HG03378 (cell line): ENCODE measurements at regions not wholly inside any gene's neighbourhood (a gene's known extent, or its start where the extent isn't known, plus 50 kb on each side); places are given as distances from the start of the nearest gene placed in this dataset.
"Not testable (repeated sequence)": the region's sequence is repeated elsewhere in the genome, so short reads cannot be mapped to it uniquely, and the experiment has no call there.

Experiments
- ATAC-seq: cut with Tn5 transposase; IDR thresholded peaks from one replicate; pipeline ENCODE4 v1.9.1; 2021; ENCODE audit warnings: mild to moderate bottlenecking, moderate library complexity; ENCODE audit not compliant: unreplicated experiment

- not testable (repeated sequence) for ATAC-seq
Observed at GRCh38 chr6:67920040-67920439, 715.0 kb upstream of the ADGRB3 start.

GRCh38 chr6:67916399-67916798 lies 718.7 kb upstream of the ADGRB3 start:
- ATAC-seq: no peak

GRCh38 chr6:67914419-67914818 lies 720.7 kb upstream of the ADGRB3 start:
- ATAC-seq: no peak

- no peak for ATAC-seq
Observed at GRCh38 chr6:67909354-67909753, 725.7 kb upstream of the ADGRB3 start.

DNA sequence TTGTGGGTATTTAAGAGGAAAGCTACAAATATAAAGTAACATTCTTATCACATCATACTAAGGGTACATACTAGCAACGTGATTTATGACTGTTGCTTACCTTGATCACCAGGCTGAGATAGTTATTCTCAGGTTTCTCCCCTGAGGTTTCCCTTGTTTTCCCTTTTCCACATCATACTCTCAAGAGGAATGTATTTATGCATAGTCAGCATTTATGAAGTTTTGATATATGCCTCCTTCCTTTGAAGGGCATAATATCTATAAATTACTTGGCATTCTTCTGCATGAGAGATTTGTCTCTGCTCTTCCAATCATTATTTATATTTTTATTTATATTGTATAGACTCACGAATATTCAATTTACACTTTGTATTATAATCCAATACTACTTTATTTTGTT lies 726.7 kb upstream of the ADGRB3 start:
- ATAC-seq: no peak

- not testable (repeated sequence) for ATAC-seq
Observed at GRCh38 chr6:67904735-67905134, 730.3 kb upstream of the ADGRB3 start.

GRCh38 chr6:67898875-67899274 lies 736.2 kb upstream of the ADGRB3 start:
- ATAC-seq: no peak

DNA sequence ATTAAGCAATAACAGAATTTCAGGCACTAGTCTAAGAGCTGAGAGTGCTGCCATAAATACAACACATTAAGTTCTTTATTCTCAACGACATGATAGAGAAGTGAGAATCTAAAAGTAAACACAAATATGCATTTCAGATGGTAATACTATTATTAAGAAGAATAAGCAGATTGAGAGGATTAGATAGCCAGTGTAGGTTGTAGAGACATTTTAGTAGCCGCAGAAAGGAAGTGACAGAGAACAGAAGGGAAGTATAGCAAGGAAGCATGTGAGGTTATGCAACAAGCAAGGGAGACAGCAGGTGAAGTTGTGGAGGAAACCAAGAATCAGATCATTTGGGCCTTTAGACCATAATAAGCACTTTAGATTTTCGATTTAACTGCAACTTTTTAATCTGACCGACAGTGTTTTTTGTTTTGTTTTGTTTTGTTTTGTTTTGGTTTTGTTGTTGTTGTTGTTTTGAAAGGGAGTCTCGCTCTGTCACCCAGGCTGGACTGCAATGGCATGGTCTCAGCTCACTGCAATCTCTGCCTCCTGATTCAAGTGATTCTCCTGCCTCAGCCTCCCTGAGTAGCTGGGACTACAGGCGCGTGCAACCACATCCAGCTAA lies 737.0 kb upstream of the ADGRB3 start:
- ATAC-seq: no peak

GRCh38 chr6:67896476-67896875 lies 738.6 kb upstream of the ADGRB3 start:
- ATAC-seq: no peak

DNA sequence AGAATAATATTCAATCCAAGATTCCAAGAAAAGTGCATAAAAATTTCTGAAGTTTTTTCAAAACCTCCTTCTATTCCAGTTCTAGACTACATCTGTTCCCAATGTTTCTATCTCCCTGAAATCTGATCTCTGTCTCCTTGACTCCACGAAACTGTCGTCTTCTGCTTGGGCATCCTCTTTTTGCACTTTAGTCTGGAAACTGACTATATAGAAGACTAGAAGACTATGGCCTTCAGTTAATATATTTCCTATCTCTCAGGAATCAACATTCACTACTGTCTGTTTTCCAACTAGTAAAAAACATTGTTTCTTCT lies 745.4 kb upstream of the ADGRB3 start:
- ATAC-seq: no peak

- no peak for ATAC-seq
Observed at GRCh38 chr6:67888886-67889681, 746.0 kb upstream of the ADGRB3 start.

DNA sequence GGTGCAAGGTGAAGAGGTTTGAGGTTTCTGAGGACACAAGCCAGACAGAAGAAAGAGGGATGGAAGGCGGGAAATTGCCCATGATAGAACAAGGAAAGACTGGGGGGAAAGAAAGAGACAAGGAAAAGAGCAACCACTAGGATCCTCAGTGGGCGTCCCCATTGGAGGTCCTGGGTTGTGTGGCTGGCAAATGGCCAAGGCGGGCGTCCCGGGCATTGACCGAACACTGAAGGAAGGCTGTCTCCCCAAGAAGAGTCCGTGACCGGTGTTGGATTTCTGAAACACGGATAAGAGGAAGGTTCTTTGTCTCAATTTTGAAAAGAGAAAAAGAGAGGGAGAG lies 746.6 kb upstream of the ADGRB3 start:
- no peak for ATAC-seq

DNA sequence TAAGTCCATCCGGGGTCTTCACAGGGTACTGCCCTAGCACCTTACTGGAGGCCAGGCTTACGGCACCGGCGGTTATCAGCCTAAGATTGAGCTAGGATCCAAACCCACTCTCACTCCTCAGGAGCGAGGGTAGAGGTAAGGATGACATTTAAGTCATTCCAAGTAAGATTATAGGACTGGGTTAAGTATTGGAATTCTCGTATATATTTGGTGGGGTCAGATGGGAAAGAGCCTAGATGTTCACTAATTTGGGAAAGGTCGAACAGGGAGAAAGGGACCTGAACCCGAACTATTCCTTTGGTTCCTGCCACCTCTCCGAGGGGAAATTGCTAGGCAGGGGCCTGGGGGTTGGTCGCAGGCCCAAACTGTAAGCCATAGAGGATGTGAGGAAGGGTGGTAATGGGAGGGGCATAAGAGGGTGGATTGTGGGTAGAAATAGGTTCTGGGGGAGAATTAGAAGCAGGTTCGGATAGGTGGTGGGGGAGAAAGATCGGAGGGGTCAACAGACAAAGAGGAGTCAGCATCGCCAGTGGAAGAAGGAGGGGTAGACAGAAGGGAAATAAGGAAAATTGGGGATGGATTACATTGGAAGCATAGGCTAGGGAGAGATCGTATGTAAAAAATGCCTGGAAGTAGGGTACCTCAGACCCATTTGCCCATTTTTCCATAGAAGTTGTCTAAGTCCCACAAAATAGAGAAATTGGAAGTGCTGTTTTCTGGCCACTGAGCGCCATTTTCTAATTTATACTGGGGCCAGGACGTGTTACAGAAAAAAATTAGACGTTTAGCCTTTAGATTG lies 747.1 kb upstream of the ADGRB3 start:
- no peak for ATAC-seq

- no peak for ATAC-seq
Observed at GRCh38 chr6:67887419-67887746, 747.7 kb upstream of the ADGRB3 start.

GRCh38 chr6:67886840-67887292 lies 748.2 kb upstream of the ADGRB3 start:
- ATAC-seq: no peak

DNA sequence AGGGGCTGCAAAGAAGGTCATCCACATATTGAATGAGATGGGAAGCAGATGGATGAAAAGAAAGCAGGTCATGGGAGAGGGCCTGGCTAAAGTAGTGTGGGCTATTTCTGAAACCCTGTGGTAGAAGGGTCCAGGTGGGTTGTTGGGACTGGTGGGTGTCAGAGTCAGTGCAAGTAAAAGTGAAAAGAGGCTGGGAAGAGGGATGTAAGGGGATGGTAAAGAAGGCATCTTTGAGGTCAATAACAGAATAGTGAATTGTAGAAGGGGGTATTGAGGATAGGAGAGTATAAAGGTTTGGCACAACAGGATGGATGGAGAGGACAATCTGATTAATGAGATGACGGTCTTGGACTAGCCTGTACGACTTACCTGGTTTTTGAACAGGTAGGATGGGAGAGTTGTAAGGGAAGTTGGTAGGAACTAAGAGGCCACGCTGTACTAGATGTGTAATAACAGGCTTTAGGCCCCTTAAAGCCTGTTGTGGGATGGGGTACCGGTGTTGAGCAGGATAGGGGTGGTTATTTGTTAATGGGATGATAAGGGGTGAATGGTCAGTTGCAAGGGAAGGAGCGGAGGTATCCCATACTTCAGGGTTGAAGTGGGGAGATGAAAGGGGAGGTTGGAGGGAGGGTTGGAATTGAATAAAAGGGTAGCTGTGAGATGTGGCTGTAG lies 748.9 kb upstream of the ADGRB3 start:
- ATAC-seq: no peak

- ATAC-seq: no peak
Observed at GRCh38 chr6:67885081-67886033, 749.7 kb upstream of the ADGRB3 start.

DNA sequence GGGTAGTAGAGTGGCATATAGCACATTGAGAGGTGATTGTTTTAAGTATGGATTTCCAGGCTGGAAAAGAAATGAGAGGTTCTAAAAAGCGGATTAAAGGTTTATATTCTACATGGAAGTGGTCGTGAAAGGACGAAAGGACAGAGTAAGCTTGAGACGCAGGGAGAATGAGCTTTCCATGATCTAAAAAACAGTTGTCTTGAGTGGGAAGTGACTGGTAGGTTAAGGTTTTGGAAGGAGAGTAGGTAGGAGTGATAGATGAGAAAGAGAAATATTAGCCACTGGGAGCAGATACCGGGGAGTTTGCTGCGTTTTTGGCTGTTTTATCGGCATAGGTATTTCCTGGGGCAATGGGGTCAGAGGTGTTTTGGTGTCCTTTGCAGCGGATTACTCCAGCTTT lies 750.6 kb upstream of the ADGRB3 start:
- no peak for ATAC-seq

DNA sequence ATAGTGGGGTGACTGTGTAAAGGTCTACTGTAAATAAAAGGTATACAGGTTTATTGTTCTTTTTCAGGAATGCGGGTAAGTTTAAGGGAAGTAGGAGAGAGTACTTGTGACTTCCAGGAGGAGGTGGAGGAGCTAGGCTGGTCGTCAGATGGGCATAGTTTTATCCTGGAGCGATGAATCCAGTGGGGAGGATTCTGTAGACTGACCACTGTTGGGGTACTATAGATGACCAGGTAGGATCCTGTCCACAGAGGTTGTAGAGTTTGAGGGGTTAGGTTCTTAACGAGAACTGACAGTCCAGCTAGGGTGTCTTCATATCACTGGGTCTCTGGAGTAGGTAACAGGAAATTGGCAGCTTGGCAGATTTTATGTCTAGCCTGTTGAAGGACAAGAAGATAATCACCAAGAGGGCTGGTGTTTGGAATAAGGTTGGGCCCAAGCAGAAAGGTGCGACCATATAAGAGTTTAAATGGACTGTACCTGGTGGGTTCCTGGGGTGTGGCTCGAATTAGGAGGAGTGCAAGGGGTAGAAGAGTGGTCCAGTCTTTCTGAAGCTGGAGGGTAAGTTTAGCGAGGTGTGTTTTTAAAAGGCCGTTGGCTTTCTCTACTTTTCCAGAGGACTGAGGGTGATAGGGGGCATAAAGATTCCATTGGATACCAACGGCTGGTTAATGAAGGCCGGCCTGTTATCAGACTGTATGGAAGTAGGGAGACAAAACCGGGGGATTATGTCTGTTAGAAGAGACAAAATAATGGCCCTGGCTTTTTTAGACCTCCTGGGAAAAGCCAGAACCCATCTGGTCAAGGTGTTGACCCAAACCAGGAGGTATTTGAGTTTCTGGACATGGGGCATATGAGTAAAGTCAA lies 751.3 kb upstream of the ADGRB3 start:
- ATAC-seq: no peak
